OCI-LY7 (cell line): ENCODE measurements at regions not wholly inside any gene's neighbourhood (a gene's known extent, or its start where the extent isn't known, plus 50 kb on each side); places are given as distances from the start of the nearest gene placed in this dataset.

Experiments
- CTCF ChIP-seq: fragments of 200-600 bp; sonication (generic); conservative IDR thresholded peaks from 2 replicates; pipeline ENCODE4 v1.5.1; 2014; ENCODE audit warnings: mild to moderate bottlenecking, antibody characterized with exemption, low read length, moderate library complexity, mixed read lengths
- EZH2phosphoT487 ChIP-seq: fragments of 200-600 bp; sonication (generic); IDR thresholded peaks from 2 replicates; pipeline ENCODE4 v1.6.1; 2018; ENCODE audit warnings: low read depth, borderline replicate concordance, mild to moderate bottlenecking, mixed run types, antibody characterized with exemption, low read length, moderate library complexity, mixed read lengths

GRCh38 chr12:78361683-78362082, 502.9 kb upstream of the SYT1 start:
- no peak for TF ChIP-seq CTCF
- TF ChIP-seq EZH2phosphoT487 = no peak
